GM18951 (cell line): ENCODE measurements at regions not wholly inside any gene's neighbourhood (a gene's known extent, or its start where the extent isn't known, plus 50 kb on each side); places are given as distances from the start of the nearest gene placed in this dataset.

Experiments used
- POLR2A ChIP-seq: IDR thresholded peaks from 4 replicates; pipeline ENCODE4 v1.6.1; 2011; ENCODE audit warnings: mild to moderate bottlenecking; ENCODE audit not compliant: insufficient read length, insufficient read depth; ENCODE audit errors: extremely low read depth
- in situ Hi-C: fragments of 300-500 bp; cut with MboI; formaldehyde crosslinking; loops from one replicate; pipeline ENCODE4 v1.12.0; 2022; ENCODE audit warnings: low sequenced_read_pairs, mixed read lengths, inconsistent platforms; ENCODE audit not compliant: unreplicated experiment

GRCh38 chr20:1711826-1712601 lies 54.4 kb upstream of the SIRPG start:
- TF ChIP-seq POLR2A: no peak
- in situ Hi-C loops: no loop called here

- no peak for TF ChIP-seq POLR2A
- in situ Hi-C loops: no loop called here
Observed at GRCh38 chr20:1711266-1711665, 53.7 kb upstream of the SIRPG start.

GRCh38 chr20:1710484-1710883 lies 52.9 kb upstream of the SIRPG start:
- TF ChIP-seq POLR2A: no peak
- in situ Hi-C loops: no loop called here

GRCh38 chr20:1707588-1708449 lies 50.2 kb upstream of the SIRPG start:
- no peak for TF ChIP-seq POLR2A

More at GRCh38 chr20:1707588-1708449, 50.2 kb upstream of the SIRPG start:
- in situ Hi-C loops: no loop called here
